SU-DHL-6 (cell line): ENCODE measurements at regions not wholly inside any gene's neighbourhood (a gene's known extent, or its start where the extent isn't known, plus 50 kb on each side); places are given as distances from the start of the nearest gene placed in this dataset.

Source experiments
- H2AFZ ChIP-seq: fragments of 200-600 bp; sonication (generic); 2 replicates; pipeline ENCODE4 v1.6.1; 2014; ENCODE audit warnings: low read depth, mild to moderate bottlenecking, moderate library complexity, mixed read lengths, antibody characterized with exemption, low read length; ENCODE audit not compliant: severe bottlenecking
- H3F3A ChIP-seq: fragments of 200-600 bp; shearing (Covaris generic); 2 replicates; pipeline ENCODE4 v1.6.0; 2016; ENCODE audit warnings: antibody characterized with exemption, mild to moderate bottlenecking; ENCODE audit not compliant: insufficient read depth
- H3K27ac ChIP-seq: fragments of 200-600 bp; sonication (generic); 2 replicates; pipeline ENCODE4 v1.5.1; 2016; ENCODE audit warnings: low read depth, mild to moderate bottlenecking, low read length, moderate library complexity, mixed read lengths
- H3K27me3 ChIP-seq: fragments of 200-600 bp; sonication (generic), shearing (Covaris generic); 2 replicates; pipeline ENCODE4 v1.6.0; 2014; ENCODE audit warnings: mild to moderate bottlenecking, low read length
- H3K36me3 ChIP-seq: fragments of 200-600 bp; sonication (generic); 2 replicates; pipeline ENCODE4 v1.6.1; 2014; ENCODE audit warnings: mild to moderate bottlenecking, low read length, mixed read lengths
- H3K4me2 ChIP-seq: fragments of 300-600, 200-600 bp; shearing (Covaris generic), sonication (generic); 2 replicates; pipeline ENCODE4 v1.6.0; 2014; ENCODE audit warnings: low read length, low read depth, mild to moderate bottlenecking; ENCODE audit not compliant: poor library complexity, severe bottlenecking
- H3K4me3 ChIP-seq: fragments of 200-600 bp; sonication (generic); 2 replicates; pipeline ENCODE4 v1.5.1; 2014; ENCODE audit warnings: antibody characterized with exemption, low read length, mild to moderate bottlenecking, mixed read lengths; ENCODE audit not compliant: insufficient read depth, poor library complexity, severe bottlenecking
- H3K79me2 ChIP-seq: fragments of 200-600 bp; sonication (generic); 2 replicates; pipeline ENCODE4 v1.6.1; 2014; ENCODE audit warnings: mild to moderate bottlenecking, low read length, moderate library complexity; ENCODE audit not compliant: insufficient read depth
- H3K9ac ChIP-seq: fragments of 200-600 bp; sonication (generic); 2 replicates; pipeline ENCODE4 v1.7.0; 2014; ENCODE audit warnings: mild to moderate bottlenecking, low read length
- H3K9me2 ChIP-seq: fragments of 200-600 bp; sonication (generic); replicated peaks from 2 replicates; pipeline ENCODE4 v1.6.1; 2014; ENCODE audit warnings: low read length; ENCODE audit not compliant: insufficient read depth
- H3K9me3 ChIP-seq: fragments of 200-600 bp; sonication (generic); 2 replicates; pipeline ENCODE4 v1.6.1; 2014; ENCODE audit warnings: low read length, mixed read lengths; ENCODE audit not compliant: insufficient read depth
- H4K20me1 ChIP-seq: fragments of 200-600 bp; sonication (generic); 2 replicates; pipeline ENCODE4 v1.6.1; 2014; ENCODE audit warnings: low read depth, mild to moderate bottlenecking, antibody characterized with exemption, low read length, moderate library complexity, mixed read lengths
- EZH2phosphoT487 ChIP-seq: fragments of 200-600 bp; sonication (generic), shearing (Covaris generic); conservative IDR thresholded peaks from 2 replicates; pipeline ENCODE4 v1.6.1; 2018; ENCODE audit warnings: mild to moderate bottlenecking, antibody characterized with exemption, low read length, moderate library complexity, mixed read lengths
- TF ChIP-seq, protein P1 (sequence below): fragments of 200-600 bp; sonication (generic); IDR thresholded peaks from one replicate; pipeline ENCODE4 v1.5.1; 2017; ENCODE audit warnings: antibody characterized with exemption, mild to moderate bottlenecking, low read length, moderate library complexity; ENCODE audit not compliant: insufficient read depth, poor library complexity, severe bottlenecking

DNA sequence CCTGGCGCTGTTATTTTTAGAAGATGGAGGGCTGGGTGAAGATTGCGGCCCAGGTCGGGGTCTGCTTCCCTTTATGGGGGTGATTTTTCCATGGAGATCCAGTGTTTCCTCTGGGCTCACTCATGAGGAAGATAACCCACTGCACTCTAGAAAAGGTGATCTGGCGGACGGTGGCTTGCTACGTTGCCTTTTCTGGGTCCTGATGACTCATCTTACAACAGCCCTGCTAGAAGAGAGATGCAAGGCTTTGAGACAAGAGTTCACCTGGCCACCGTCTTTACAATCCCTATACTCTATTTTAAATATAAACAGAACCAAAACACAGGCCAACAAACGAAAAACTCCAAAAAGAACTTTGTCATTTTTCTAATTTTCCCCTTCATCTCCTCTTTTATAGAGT, 182.1 kb upstream of the EXOC2 start:
- no peak overlapping the region for H2AFZ ChIP-seq

DNA sequence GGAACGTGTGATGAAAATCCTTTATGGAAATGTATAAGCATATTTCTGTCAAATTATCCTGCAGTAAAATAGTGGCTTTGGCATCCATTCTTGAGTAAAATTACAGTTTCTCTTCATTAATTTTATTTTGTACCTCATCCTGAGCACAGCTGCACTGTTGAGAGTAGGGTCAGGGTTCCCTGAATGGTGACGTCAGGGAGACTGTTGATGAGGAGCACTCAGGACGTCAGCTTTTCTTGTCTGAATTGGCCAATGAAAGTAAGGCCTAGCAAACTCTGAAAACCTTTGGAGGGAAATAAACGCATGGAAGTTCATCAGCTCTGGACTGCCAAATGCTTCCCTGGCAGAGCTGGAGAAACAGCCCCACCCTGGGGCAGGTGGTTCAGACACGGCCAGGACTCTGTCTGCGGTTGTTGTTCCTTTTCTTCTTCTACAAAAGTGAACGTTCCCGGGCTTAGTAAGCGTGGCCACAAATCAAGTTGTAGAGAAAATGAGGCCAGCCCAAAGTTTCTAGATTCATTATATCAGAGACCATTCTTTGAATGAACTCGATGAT, 179.7 kb upstream of the EXOC2 start:
- no peaks in the 10 kb centered on the region for H3K9me2 ChIP-seq
- H3K4me2 ChIP-seq: no peak overlapping the region
- H4K20me1 ChIP-seq: no peaks in the 10 kb centered on the region
- H3F3A ChIP-seq: no peaks in the 10 kb centered on the region
- no peaks in the 10 kb centered on the region for H3K27me3 ChIP-seq
- no peaks in the 10 kb centered on the region for H3K36me3 ChIP-seq
- no peaks in the 10 kb centered on the region for H3K79me2 ChIP-seq
- H3K4me3 ChIP-seq: no peak overlapping the region
- no peak overlapping the region for H2AFZ ChIP-seq
- H3K27ac ChIP-seq: no peak overlapping the region
- H3K9me3 ChIP-seq: no peaks in the 10 kb centered on the region
- TF ChIP-seq EZH2phosphoT487: no peak
- TF ChIP-seq, protein P1, sequence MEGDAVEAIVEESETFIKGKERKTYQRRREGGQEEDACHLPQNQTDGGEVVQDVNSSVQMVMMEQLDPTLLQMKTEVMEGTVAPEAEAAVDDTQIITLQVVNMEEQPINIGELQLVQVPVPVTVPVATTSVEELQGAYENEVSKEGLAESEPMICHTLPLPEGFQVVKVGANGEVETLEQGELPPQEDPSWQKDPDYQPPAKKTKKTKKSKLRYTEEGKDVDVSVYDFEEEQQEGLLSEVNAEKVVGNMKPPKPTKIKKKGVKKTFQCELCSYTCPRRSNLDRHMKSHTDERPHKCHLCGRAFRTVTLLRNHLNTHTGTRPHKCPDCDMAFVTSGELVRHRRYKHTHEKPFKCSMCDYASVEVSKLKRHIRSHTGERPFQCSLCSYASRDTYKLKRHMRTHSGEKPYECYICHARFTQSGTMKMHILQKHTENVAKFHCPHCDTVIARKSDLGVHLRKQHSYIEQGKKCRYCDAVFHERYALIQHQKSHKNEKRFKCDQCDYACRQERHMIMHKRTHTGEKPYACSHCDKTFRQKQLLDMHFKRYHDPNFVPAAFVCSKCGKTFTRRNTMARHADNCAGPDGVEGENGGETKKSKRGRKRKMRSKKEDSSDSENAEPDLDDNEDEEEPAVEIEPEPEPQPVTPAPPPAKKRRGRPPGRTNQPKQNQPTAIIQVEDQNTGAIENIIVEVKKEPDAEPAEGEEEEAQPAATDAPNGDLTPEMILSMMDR: no peak
- H3K9ac ChIP-seq: no peak overlapping the region

More for the DNA sequence above, 182.1 kb upstream of the EXOC2 start:
- Histone ChIP-seq H4K20me1 (no peaks in the 10 kb centered on the region), H3K36me3 (no peaks in the 10 kb centered on the region), H3K9me3 (no peaks in the 10 kb centered on the region), H3K27me3 (no peaks in the 10 kb centered on the region), H3K9me2 (no peaks in the 10 kb centered on the region), H3F3A (no peaks in the 10 kb centered on the region), H3K27ac (no peak overlapping the region), H3K9ac (no peak overlapping the region), H3K79me2 (no peaks in the 10 kb centered on the region), H3K4me2 (no peak overlapping the region), H3K4me3 (no peak overlapping the region)
- TF ChIP-seq, protein P1: no peak
- no peak for TF ChIP-seq EZH2phosphoT487

DNA sequence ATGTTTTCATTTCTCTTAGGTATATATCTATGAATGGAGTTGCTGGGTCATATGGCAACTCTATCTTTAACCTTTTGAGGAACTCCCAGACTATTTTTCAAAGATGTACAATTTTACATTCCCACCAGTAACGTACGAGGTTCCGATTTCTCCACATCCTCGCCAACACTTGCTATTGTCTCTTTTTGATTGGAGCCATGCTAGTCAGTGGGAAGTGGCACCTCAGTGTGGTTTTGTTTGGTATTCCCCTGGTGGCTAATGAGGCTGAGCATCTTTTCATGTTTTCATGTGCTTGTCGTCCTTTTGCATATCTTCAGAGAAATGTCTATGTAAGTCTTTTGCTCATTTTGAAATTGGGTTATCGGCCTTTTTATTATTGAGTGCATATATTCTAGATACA, 178.6 kb upstream of the EXOC2 start:
- no peak for TF ChIP-seq EZH2phosphoT487
- TF ChIP-seq, protein P1: no peak
- Histone ChIP-seq H3K9me3 (no peaks in the 10 kb centered on the region), H4K20me1 (no peaks in the 10 kb centered on the region), H3K9me2 (no peaks in the 10 kb centered on the region), H3K36me3 (no peaks in the 10 kb centered on the region), H3F3A (no peaks in the 10 kb centered on the region), H3K27ac (no peak overlapping the region), H2AFZ (no peak overlapping the region), H3K9ac (no peak overlapping the region), H3K4me2 (no peak overlapping the region), H3K27me3 (no peaks in the 10 kb centered on the region), H3K4me3 (no peak overlapping the region), H3K79me2 (no peaks in the 10 kb centered on the region)
